Sigmoid colon (tissue), 6 donors: ENCODE measurements at regions not wholly inside any gene's neighbourhood (a gene's known extent, or its start where the extent isn't known, plus 50 kb on each side); places are given as distances from the start of the nearest gene placed in this dataset.

Experiments used
- DNase-seq: peaks from one replicate; pipeline ENCODE4 v3.0.0-alpha.2; 2019
- H3K27ac ChIP-seq, 4 donors: fragments of 200-600 bp; sonication (generic); one replicate each; pipeline ENCODE4 v1.5.1; 2016 to 2019; ENCODE audit warnings: mild to moderate bottlenecking in 1 of 4
- H3K27me3 ChIP-seq, 3 donors: fragments of 200-600 bp; sonication (generic); one replicate each; pipeline ENCODE4 v1.5.1; 2019; ENCODE audit warnings: mild to moderate bottlenecking in 1 of 3
- H3K36me3 ChIP-seq, 4 donors: fragments of 200-600 bp; sonication (generic); one replicate each; pipeline ENCODE4 v1.5.1; 2016 to 2019
- H3K4me1 ChIP-seq, 4 donors: fragments of 200-600 bp; sonication (generic); one replicate each; pipeline ENCODE4 v1.5.1; 2017 to 2019
- H3K4me3 ChIP-seq, 4 donors: fragments of 200-600 bp; sonication (generic); one replicate each; pipeline ENCODE4 v1.5.1; 2017 to 2019; ENCODE audit warnings: mild to moderate bottlenecking in 2 of 4, moderate library complexity in 1 of 4
- H3K9me3 ChIP-seq, 4 donors: fragments of 200-600 bp in 3 of 4; sonication (generic) in 3 of 4; one replicate each; pipeline versions ENCODE4 v1.5.1 to v1.6.1; 2013 to 2019
- CTCF ChIP-seq, 4 experiments: fragments of 450-650 bp in 3 of 4; fragments of 200-600 bp in 1 of 4; IDR thresholded peaks; one replicate each; pipeline ENCODE4 v1.5.1; 2016 to 2019; ENCODE audit warnings: antibody characterized with exemption in 4 of 4, mild to moderate bottlenecking in 3 of 4, moderate library complexity in 2 of 4
- EP300 ChIP-seq, 4 donors: sonication (generic); formaldehyde crosslinking; IDR thresholded peaks; one replicate each; pipeline ENCODE4 v1.6.1; 2017; ENCODE audit warnings: antibody characterized with exemption in 4 of 4
- POLR2A ChIP-seq, 2 donors: fragments of 450-650 bp; IDR thresholded peaks; one replicate each; pipeline ENCODE4 v1.6.1; 2016; ENCODE audit warnings: antibody characterized with exemption in 2 of 2, mild to moderate bottlenecking in 2 of 2, moderate library complexity in 2 of 2
- POLR2AphosphoS5 ChIP-seq, 4 donors: sonication (generic); formaldehyde crosslinking; IDR thresholded peaks; one replicate each; pipeline ENCODE4 v1.6.1; 2017; ENCODE audit warnings: antibody characterized with exemption in 4 of 4
- WGBS, 2 donors: extraction: QIAGEN DNeasy Blood & Tissue Kit; methylation state at CpG; one replicate each; pipeline ENCODE4 v1.1.7; 2013; 5-methylcytosine and 5-hydroxymethylcytosine counted together
- intact Hi-C: fragments of 100-400 bp; cut with DNase I; formaldehyde crosslinking; loops from one replicate; pipeline ENCODE4 v1.15.1; 2023
- donor health status: healthy with polysubstance abuse.
- donor health status: healthy.

GRCh38 chr4:82063017-82063416, 310.8 kb downstream of the HNRNPD start:
- intact Hi-C loops, result no loop called here
- Histone ChIP-seq H3K36me3 (no peaks in the 10 kb centered on the region), H3K9me3 (no peaks in the 10 kb centered on the region), H3K4me1 (no peaks in the 10 kb centered on the region), H3K27me3 (no peaks in the 10 kb centered on the region), H3K27ac (no peak overlapping the region), H3K4me3 (no peak overlapping the region)
- TF ChIP-seq EP300 (IDR thresholded peaks at IDR 0.05) (no peak), POLR2A (IDR thresholded peaks at IDR 0.05) (no peak), POLR2AphosphoS5 (IDR thresholded peaks at IDR 0.05) (no peak), CTCF (IDR thresholded peaks at IDR 0.05) (no peak)
- 58 to 72% methylated on average over 1 of the region's 1 CpG for WGBS, 2 donors
- no peak for DNase-seq

DNA sequence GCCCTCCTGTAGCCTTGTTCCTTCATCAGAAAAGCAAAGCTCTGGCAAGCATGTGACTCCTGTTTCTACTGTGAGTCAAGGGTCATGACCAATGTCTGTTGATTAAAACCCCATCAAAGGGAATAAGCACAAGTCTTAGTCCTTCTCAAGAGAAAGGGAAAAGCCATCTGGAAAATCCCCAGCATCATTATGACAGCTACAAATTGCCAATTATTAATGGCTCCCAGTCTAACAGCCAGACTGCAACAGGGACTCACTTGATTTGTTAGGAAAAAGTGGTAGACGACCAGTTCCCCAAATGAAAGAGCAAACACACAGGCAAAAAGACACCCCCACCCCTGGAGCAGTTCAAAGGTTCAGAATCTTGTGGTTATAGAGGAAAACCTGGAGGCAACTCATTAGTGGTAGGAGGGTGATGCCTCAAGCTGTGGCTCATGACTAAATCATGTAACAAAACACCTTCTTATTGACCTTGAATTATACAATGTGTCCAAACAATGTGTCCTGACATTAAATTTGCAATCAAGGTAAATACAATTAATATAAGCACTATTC, 315.7 kb downstream of the HNRNPD start:
- no peaks in the 10 kb centered on the region for H3K36me3 ChIP-seq
- H3K27me3 ChIP-seq, result no peaks in the 10 kb centered on the region
- DNase-seq, result no peak
- no peaks in the 10 kb centered on the region for H3K4me1 ChIP-seq
- 16 to 38% methylated on average over 1 of the region's 1 CpG for WGBS, 2 donors
- H3K9me3 ChIP-seq, result no peaks in the 10 kb centered on the region
- intact Hi-C loops, result no loop called here
- TF ChIP-seq EP300 (IDR thresholded peaks at IDR 0.05) (no peak), POLR2A (IDR thresholded peaks at IDR 0.05) (no peak), POLR2AphosphoS5 (IDR thresholded peaks at IDR 0.05) (no peak), CTCF (IDR thresholded peaks at IDR 0.05) (no peak)
- no peak overlapping the region for H3K27ac ChIP-seq
- H3K4me3 ChIP-seq, result no peak overlapping the region

DNA sequence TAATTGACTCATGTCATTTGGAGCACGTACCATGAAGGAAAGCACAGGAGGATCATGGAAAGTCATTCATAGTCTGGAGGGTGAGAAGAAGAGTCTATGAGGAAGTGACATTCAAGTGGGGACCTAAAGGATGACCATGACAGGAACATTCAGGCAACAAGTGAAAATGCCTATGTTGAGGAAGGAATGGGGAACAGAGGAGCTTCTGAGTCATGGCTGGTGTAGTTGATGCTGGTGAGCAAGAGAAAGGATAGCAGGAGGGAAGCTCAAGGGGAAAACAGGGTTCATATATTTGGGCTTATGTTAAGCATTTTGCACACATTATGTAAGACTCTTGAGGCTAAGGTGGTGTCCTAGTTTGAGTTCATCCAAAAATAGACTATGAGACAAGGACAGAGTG, 318.6 kb downstream of the HNRNPD start:
- no peak for DNase-seq
- Histone ChIP-seq H3K9me3 (no peaks in the 10 kb centered on the region), H3K27me3 (no peaks in the 10 kb centered on the region), H3K27ac (no peak overlapping the region), H3K4me1 (no peaks in the 10 kb centered on the region), H3K36me3 (no peaks in the 10 kb centered on the region), H3K4me3 (no peak overlapping the region)
- TF ChIP-seq EP300 (IDR thresholded peaks at IDR 0.05) (no peak), POLR2AphosphoS5 (IDR thresholded peaks at IDR 0.05) (no peak), POLR2A (IDR thresholded peaks at IDR 0.05) (no peak), CTCF (IDR thresholded peaks at IDR 0.05) (no peak)
- 84 to 88% methylated on average over 1 of the region's 1 CpG for WGBS, 2 donors
- intact Hi-C loops, result no loop called here

- WGBS, 2 donors, result 88 to 89% methylated on average over 2 of the region's 2 CpGs
- no peaks in the 10 kb centered on the region for H3K36me3 ChIP-seq
- no peak overlapping the region for H3K4me3 ChIP-seq
- no peak for TF ChIP-seq POLR2A (IDR thresholded peaks at IDR 0.05)
- no peaks in the 10 kb centered on the region for H3K4me1 ChIP-seq
- no peak overlapping the region for H3K27ac ChIP-seq
- no peak for DNase-seq
- intact Hi-C loops, result no loop called here
- H3K27me3 ChIP-seq, result no peaks in the 10 kb centered on the region
- no peaks in the 10 kb centered on the region for H3K9me3 ChIP-seq
Measured at GRCh38 chr4:82053396-82053795, 320.4 kb downstream of the HNRNPD start.

- no peak for DNase-seq
- WGBS, 2 donors, result 83 to 92% methylated on average over 2 of the region's 2 CpGs
- H3K9me3 ChIP-seq, result no peaks in the 10 kb centered on the region
- H3K4me3 ChIP-seq, result no peak overlapping the region
- H3K4me1 ChIP-seq, result no peaks in the 10 kb centered on the region
- H3K36me3 ChIP-seq, result no peaks in the 10 kb centered on the region
- H3K27me3 ChIP-seq, result peaks cover 0 to 4% (median 0%) of the 10 kb centered on the region in 3 donors
- TF ChIP-seq POLR2AphosphoS5 (IDR thresholded peaks at IDR 0.05), result no peak
- intact Hi-C loops, result no loop called here
- H3K27ac ChIP-seq, result no peak overlapping the region
Measured at GRCh38 chr4:82050796-82051195, 323.0 kb downstream of the HNRNPD start.

- Histone ChIP-seq H3K27ac (no peak overlapping the region), H3K36me3 (no peaks in the 10 kb centered on the region), H3K4me3 (no peak overlapping the region), H3K9me3 (no peaks in the 10 kb centered on the region), H3K27me3 (peaks cover 0 to 18% (median 0%) of the 10 kb centered on the region in 3 donors), H3K4me1 (peaks cover 0 to 6% (median 5%) of the 10 kb centered on the region in 4 donors)
- TF ChIP-seq POLR2A (IDR thresholded peaks at IDR 0.05) (no peak), EP300 (IDR thresholded peaks at IDR 0.05) (no peak), POLR2AphosphoS5 (IDR thresholded peaks at IDR 0.05) (no peak), CTCF (IDR thresholded peaks at IDR 0.05) (no peak)
- WGBS, 2 donors, result 70 to 71% methylated on average over 1 of the region's 1 CpG
- intact Hi-C loops, result no loop called here
- DNase-seq, result no peak
Measured at GRCh38 chr4:82049294-82049693, 324.5 kb downstream of the HNRNPD start.
